OCI-LY1 (cell line): ENCODE measurements at regions not wholly inside any gene's neighbourhood (a gene's known extent, or its start where the extent isn't known, plus 50 kb on each side); places are given as distances from the start of the nearest gene placed in this dataset.

Source experiments
- CTCF ChIP-seq: fragments of 200-600 bp; sonication (generic), shearing (Covaris generic); IDR thresholded peaks from 2 replicates; pipeline ENCODE4 v1.5.1; 2017; ENCODE audit warnings: mild to moderate bottlenecking, antibody characterized with exemption, low read length, moderate library complexity, mixed read lengths
- EZH2 ChIP-seq: fragments of 200-600 bp; sonication (generic), shearing (Covaris generic); IDR thresholded peaks from 2 replicates; pipeline ENCODE4 v1.8.0; 2017; ENCODE audit warnings: borderline replicate concordance, mixed run types, mild to moderate bottlenecking, antibody characterized with exemption, low read length, moderate library complexity, mixed read lengths

GRCh38 chr12:92216092-92216491 is 70.4 kb upstream of the BTG1 start:
- TF ChIP-seq EZH2 (no peak), CTCF (no peak)
